ENCODE measurements at regions not wholly inside any gene's neighbourhood (a gene's known extent, or its start where the extent isn't known, plus 50 kb on each side); places are given as distances from the start of the nearest gene placed in this dataset.

DNA sequence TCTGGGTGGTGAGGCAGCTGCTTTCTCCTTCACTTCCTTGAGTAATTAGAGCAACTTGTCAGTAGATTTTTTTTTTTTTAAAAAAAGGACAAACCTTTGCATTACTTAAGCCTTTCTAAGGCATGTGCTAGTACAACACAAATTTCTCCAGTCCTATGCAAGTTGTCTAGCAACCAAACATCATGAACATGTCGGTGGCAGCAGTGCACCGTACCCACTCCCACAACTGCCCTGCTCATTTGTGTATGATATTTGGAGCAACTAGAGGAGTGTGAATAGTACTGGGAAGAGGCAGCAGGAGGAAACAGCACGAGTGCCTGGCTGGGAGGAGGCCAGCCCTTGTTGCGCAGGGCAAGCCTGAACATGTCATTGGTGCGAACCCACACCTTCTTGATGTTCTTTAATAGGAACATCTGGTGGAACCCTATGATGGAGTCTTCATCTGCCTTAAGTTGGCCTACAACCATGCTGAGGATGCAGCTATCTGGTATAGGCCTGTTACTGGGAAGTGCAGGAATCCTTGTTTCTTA lies 238.3 kb downstream of the TDRD15 start:
- DNase-seq (no peak), ATAC-seq (ENCODE audit: insufficient read depth, low read depth) (no peak)
- Histone ChIP-seq H2AFZ (ENCODE audit: low read depth, low read length) (no peak overlapping the region), H3K4me1 (ENCODE audit: insufficient read depth, low read length) (no peaks in the 10 kb centered on the region), H3K9me3 (ENCODE audit: insufficient read depth, low read length, severe bottlenecking) (no peaks in the 10 kb centered on the region), H4K20me1 (ENCODE audit: insufficient read depth, low read length) (no peaks in the 10 kb centered on the region), H3K4me2 (ENCODE audit: insufficient read depth, low read length) (no peak overlapping the region), H3K27ac (ENCODE audit: low read length) (no peak overlapping the region), H3K4me3 (ENCODE audit: low read depth in 1 of 2, low read length in 2 of 2) (no peak overlapping the region), H3K9ac (ENCODE audit: low read depth, low read length) (no peak overlapping the region), H3K79me2 (ENCODE audit: insufficient read depth, low read length) (no peaks in the 10 kb centered on the region), H3K27me3 (ENCODE audit: insufficient read depth, low read length, poor library complexity) (no peaks in the 10 kb centered on the region), H3K36me3 (ENCODE audit: insufficient read depth, low read length) (no peaks in the 10 kb centered on the region)
- TF ChIP-seq CTCF (IDR thresholded peaks at IDR 0.05; ENCODE audit: borderline replicate concordance, extremely low read depth, low read length, poor library complexity, severe bottlenecking) = no peak
- no peak for TF ChIP-seq EZH2 (IDR thresholded peaks at IDR 0.05; ENCODE audit: borderline replicate concordance, low read depth, low read length, severe bottlenecking)

GRCh38 chr2:21363364-21363763 lies 239.6 kb downstream of the TDRD15 start:
- no peak overlapping the region for H3K9ac ChIP-seq (ENCODE audit: low read depth, low read length)
- H2AFZ ChIP-seq (ENCODE audit: low read depth, low read length) = no peak overlapping the region
- H3K36me3 ChIP-seq (ENCODE audit: insufficient read depth, low read length) = no peaks in the 10 kb centered on the region
- no peak overlapping the region for H3K27ac ChIP-seq (ENCODE audit: low read length)
- H3K4me1 ChIP-seq (ENCODE audit: insufficient read depth, low read length) = no peaks in the 10 kb centered on the region
- no peaks in the 10 kb centered on the region for H3K79me2 ChIP-seq (ENCODE audit: insufficient read depth, low read length)
- DNase-seq (no peak), ATAC-seq (ENCODE audit: insufficient read depth, low read depth) (no peak)
- no peak overlapping the region for H3K4me2 ChIP-seq (ENCODE audit: insufficient read depth, low read length)
- peak; percentile 11 for TF ChIP-seq CTCF (IDR thresholded peaks at IDR 0.05; ENCODE audit: borderline replicate concordance, extremely low read depth, low read length, poor library complexity, severe bottlenecking)
- no peak for TF ChIP-seq EZH2 (IDR thresholded peaks at IDR 0.05; ENCODE audit: borderline replicate concordance, low read depth, low read length, severe bottlenecking)
- H3K9me3 ChIP-seq (ENCODE audit: insufficient read depth, low read length, severe bottlenecking) = no peaks in the 10 kb centered on the region
- no peaks in the 10 kb centered on the region for H4K20me1 ChIP-seq (ENCODE audit: insufficient read depth, low read length)
- H3K4me3 ChIP-seq (ENCODE audit: low read depth in 1 of 2, low read length in 2 of 2) = no peak overlapping the region
- H3K27me3 ChIP-seq (ENCODE audit: insufficient read depth, low read length, poor library complexity) = no peaks in the 10 kb centered on the region

GRCh38 chr2:21367421-21367820 lies 243.7 kb downstream of the TDRD15 start:
- H3K4me2 ChIP-seq (ENCODE audit: insufficient read depth, low read length) = no peak overlapping the region
- H3K4me3 ChIP-seq (ENCODE audit: low read depth in 1 of 2, low read length in 2 of 2) = no peak overlapping the region
- H4K20me1 ChIP-seq (ENCODE audit: insufficient read depth, low read length) = no peaks in the 10 kb centered on the region
- no peak overlapping the region for H3K27ac ChIP-seq (ENCODE audit: low read length)
- H3K79me2 ChIP-seq (ENCODE audit: insufficient read depth, low read length) = no peaks in the 10 kb centered on the region
- TF ChIP-seq CTCF (IDR thresholded peaks at IDR 0.05; ENCODE audit: borderline replicate concordance, extremely low read depth, low read length, poor library complexity, severe bottlenecking) (no peak), EZH2 (IDR thresholded peaks at IDR 0.05; ENCODE audit: borderline replicate concordance, low read depth, low read length, severe bottlenecking) (no peak)
- DNase-seq (no peak), ATAC-seq (ENCODE audit: insufficient read depth, low read depth) (no peak)
- H3K27me3 ChIP-seq (ENCODE audit: insufficient read depth, low read length, poor library complexity) = no peaks in the 10 kb centered on the region
- H3K4me1 ChIP-seq (ENCODE audit: insufficient read depth, low read length) = no peaks in the 10 kb centered on the region
- H3K9ac ChIP-seq (ENCODE audit: low read depth, low read length) = no peak overlapping the region
- H3K9me3 ChIP-seq (ENCODE audit: insufficient read depth, low read length, severe bottlenecking) = no peaks in the 10 kb centered on the region
- H3K36me3 ChIP-seq (ENCODE audit: insufficient read depth, low read length) = no peaks in the 10 kb centered on the region
- no peak overlapping the region for H2AFZ ChIP-seq (ENCODE audit: low read depth, low read length)

GRCh38 chr2:21369787-21370186 lies 246.0 kb downstream of the TDRD15 start:
- Histone ChIP-seq H3K4me1 (ENCODE audit: insufficient read depth, low read length) (no peaks in the 10 kb centered on the region), H3K36me3 (ENCODE audit: insufficient read depth, low read length) (no peaks in the 10 kb centered on the region)
- ATAC-seq (ENCODE audit: insufficient read depth, low read depth) = no peak

More at GRCh38 chr2:21369787-21370186, 246.0 kb downstream of the TDRD15 start:
- Histone ChIP-seq H3K9ac (ENCODE audit: low read depth, low read length) (no peak overlapping the region), H2AFZ (ENCODE audit: low read depth, low read length) (no peak overlapping the region), H3K4me3 (ENCODE audit: low read depth in 1 of 2, low read length in 2 of 2) (no peak overlapping the region), H3K27ac (ENCODE audit: low read length) (no peak overlapping the region), H3K4me2 (ENCODE audit: insufficient read depth, low read length) (no peak overlapping the region), H4K20me1 (ENCODE audit: insufficient read depth, low read length) (no peaks in the 10 kb centered on the region), H3K9me3 (ENCODE audit: insufficient read depth, low read length, severe bottlenecking) (no peaks in the 10 kb centered on the region), H3K27me3 (ENCODE audit: insufficient read depth, low read length, poor library complexity) (no peaks in the 10 kb centered on the region), H3K79me2 (ENCODE audit: insufficient read depth, low read length) (no peaks in the 10 kb centered on the region)
- TF ChIP-seq EZH2 (IDR thresholded peaks at IDR 0.05; ENCODE audit: borderline replicate concordance, low read depth, low read length, severe bottlenecking) (no peak), CTCF (IDR thresholded peaks at IDR 0.05; ENCODE audit: borderline replicate concordance, extremely low read depth, low read length, poor library complexity, severe bottlenecking) (no peak)
- no peak for DNase-seq

All from DND-41 (cell line).